Gastrocnemius medialis (tissue), 4 donors: ENCODE measurements at regions not wholly inside any gene's neighbourhood (a gene's known extent, or its start where the extent isn't known, plus 50 kb on each side); places are given as distances from the start of the nearest gene placed in this dataset.
"Not testable (repeated sequence)": the region's sequence is repeated elsewhere in the genome, so short reads cannot be mapped to it uniquely, and the experiment has no call there.

ENCODE experiments used
- ATAC-seq, 2 donors: fragments of 150-250 bp; one replicate each; pipeline ENCODE4 v1.9.1; 2016
- DNase-seq, 2 donors: peaks; one replicate each; pipeline ENCODE4 v3.0.0-alpha.2; 2019
- H3K27ac ChIP-seq, 4 donors: fragments of 200-600 bp; sonication (generic); 1 replicate in 1 of 4; 2 replicates in 3 of 4; pipeline ENCODE4 v1.5.1; 2016 to 2018; ENCODE audit warnings: mild to moderate bottlenecking in 2 of 4, moderate library complexity in 1 of 4
- H3K27me3 ChIP-seq, 3 donors: fragments of 200-600 bp; sonication (generic) in 2 of 3; 1 replicate in 1 of 3; 2 replicates in 2 of 3; pipeline versions ENCODE4 v1.5.1 to v1.6.0; 2016 to 2019; ENCODE audit warnings: mild to moderate bottlenecking in 1 of 3, moderate library complexity in 1 of 3
- H3K36me3 ChIP-seq, 2 donors: fragments of 200-600 bp; sonication (generic) in 1 of 2; one replicate each; pipeline ENCODE4 v1.5.1; 2017 to 2018
- H3K4me1 ChIP-seq, 2 donors: fragments of 200-600 bp; sonication (generic) in 1 of 2; one replicate each; pipeline ENCODE4 v1.5.1; 2016 to 2017; ENCODE audit warnings: mild to moderate bottlenecking in 2 of 2
- H3K4me3 ChIP-seq, 4 donors: fragments of 200-600 bp; sonication (generic) in 3 of 4; 1 replicate in 1 of 4; 2 replicates in 3 of 4; pipeline ENCODE4 v1.5.1; 2016 to 2019; ENCODE audit warnings: mild to moderate bottlenecking in 2 of 4
- H3K9me3 ChIP-seq, 3 donors: fragments of 200-600 bp; sonication (generic) in 2 of 3; 1 replicate in 1 of 3; 2 replicates in 2 of 3; pipeline ENCODE4 v1.5.1; 2016 to 2019
- CTCF ChIP-seq, 5 experiments: fragments of 450-650 bp in 3 of 5; fragments of 200-600 bp in 2 of 5; sonication (generic) in 2 of 5; IDR thresholded peaks in 4 of 5; conservative IDR thresholded peaks in 1 of 5; 1 replicate in 4 of 5; 2 replicates in 1 of 5; pipeline ENCODE4 v1.5.1; 2016 to 2019; ENCODE audit warnings: antibody characterized with exemption in 5 of 5, mild to moderate bottlenecking in 3 of 5, moderate library complexity in 3 of 5
- POLR2A ChIP-seq, 2 donors: fragments of 450-650 bp; IDR thresholded peaks; one replicate each; pipeline ENCODE4 v1.6.1; 2017; ENCODE audit warnings: antibody characterized with exemption in 2 of 2, mild to moderate bottlenecking in 2 of 2, moderate library complexity in 2 of 2
- in situ Hi-C, 4 donors: fragments of 200-750 bp; cut with MboI; loops; one replicate each; pipeline versions ENCODE4 v1.15.0 to v1.8.0; 2017; ENCODE audit warnings: low sequenced_read_pairs in 4 of 4
- intact Hi-C: fragments of 100-400 bp; cut with DNase I; formaldehyde crosslinking; loops from one replicate; pipeline ENCODE4 v1.15.1; 2023; ENCODE audit warnings: low total_unique reads

GRCh38 chr14:40955131-40955505 is 651.6 kb upstream of the LRFN5 start:
- in situ Hi-C loops = no loop called here
- no peak overlapping the region for H3K4me3 ChIP-seq

GRCh38 chr14:40954448-40955130 is 652.1 kb upstream of the LRFN5 start:
- ATAC-seq, H3K27me3 ChIP-seq, in situ Hi-C loops, H3K4me1 ChIP-seq, H3K9me3 ChIP-seq, intact Hi-C loops, H3K36me3 ChIP-seq, H3K27ac ChIP-seq, H3K4me3 ChIP-seq, DNase-seq: not testable (repeated sequence)

More at GRCh38 chr14:40955131-40955505, 651.6 kb upstream of the LRFN5 start:
- Histone ChIP-seq H3K27ac (no peak overlapping the region), H3K27me3 (no peaks in the 10 kb centered on the region), H3K36me3 (no peaks in the 10 kb centered on the region), H3K9me3 (no peaks in the 10 kb centered on the region), H3K4me1 (no peaks in the 10 kb centered on the region)
- ATAC-seq = no peak
- no peak for TF ChIP-seq POLR2A (IDR thresholded peaks at IDR 0.05)
- TF ChIP-seq CTCF (IDR thresholded peaks at IDR 0.05 in 4 of 5, conservative IDR thresholded peaks at IDR 0.05 in 1 of 5) = no peak
- intact Hi-C loops = no loop called here
- no peak for DNase-seq

- in situ Hi-C loops = no loop called here
- Histone ChIP-seq H3K27me3 (no peaks in the 10 kb centered on the region), H3K27ac (no peak overlapping the region), H3K36me3 (no peaks in the 10 kb centered on the region), H3K9me3 (no peaks in the 10 kb centered on the region), H3K4me1 (no peaks in the 10 kb centered on the region), H3K4me3 (no peak overlapping the region)
- no peak for DNase-seq
- no peak for TF ChIP-seq CTCF (IDR thresholded peaks at IDR 0.05 in 4 of 5, conservative IDR thresholded peaks at IDR 0.05 in 1 of 5)
- intact Hi-C loops = no loop called here
- no peak for ATAC-seq
Observed at GRCh38 chr14:40944521-40944920, 662.2 kb upstream of the LRFN5 start.

GRCh38 chr14:40936861-40937260 is 669.8 kb upstream of the LRFN5 start:
- Histone ChIP-seq H3K4me1 (no peaks in the 10 kb centered on the region), H3K4me3 (no peak overlapping the region), H3K36me3 (no peaks in the 10 kb centered on the region), H3K9me3 (no peaks in the 10 kb centered on the region), H3K27ac (no peak overlapping the region), H3K27me3 (no peaks in the 10 kb centered on the region)
- intact Hi-C loops = no loop called here
- DNase-seq (no peak), ATAC-seq (no peak)
- in situ Hi-C loops = no loop called here
- no peak for TF ChIP-seq CTCF (IDR thresholded peaks at IDR 0.05 in 4 of 5, conservative IDR thresholded peaks at IDR 0.05 in 1 of 5)
- TF ChIP-seq POLR2A (IDR thresholded peaks at IDR 0.05) = no peak

GRCh38 chr14:40920380-40920779 is 686.3 kb upstream of the LRFN5 start:
- in situ Hi-C loops = no loop called here
- intact Hi-C loops = no loop called here
- Histone ChIP-seq H3K27me3 (no peaks in the 10 kb centered on the region), H3K4me1 (no peaks in the 10 kb centered on the region), H3K36me3 (no peaks in the 10 kb centered on the region), H3K27ac (no peak overlapping the region), H3K9me3 (no peaks in the 10 kb centered on the region), H3K4me3 (no peak overlapping the region)
- ATAC-seq = no peak
- TF ChIP-seq CTCF (IDR thresholded peaks at IDR 0.05 in 4 of 5, conservative IDR thresholded peaks at IDR 0.05 in 1 of 5) = no peak
- TF ChIP-seq POLR2A (IDR thresholded peaks at IDR 0.05) = no peak
- no peak for DNase-seq
